ENCODE measurements at regions not wholly inside any gene's neighbourhood (a gene's known extent, or its start where the extent isn't known, plus 50 kb on each side); places are given as distances from the start of the nearest gene placed in this dataset.

- no peak for TF ChIP-seq CTCF (IDR thresholded peaks at IDR 0.05; ENCODE audit: insufficient read depth, low read length, missing control alignments)
- POLR2A ChIA-PET, result no interaction called here
- no peak overlapping the region for H3K4me3 ChIP-seq (ENCODE audit: low read depth, low read length)
- CTCF ChIA-PET, result no interaction called here
- no peak for DNase-seq (ENCODE audit: low read depth, low spot score)
Measured at GRCh38 chr5:105836887-105837286, 1833.8 kb downstream of the EFNA5 start.

GRCh38 chr5:105836268-105836667, 1834.5 kb downstream of the EFNA5 start:
- CTCF ChIA-PET, result no interaction called here
- H3K4me3 ChIP-seq (ENCODE audit: low read depth, low read length), result no peak overlapping the region
- DNase-seq (ENCODE audit: low read depth, low spot score), result peak; percentile 14
- POLR2A ChIA-PET, result no interaction called here
- no peak for TF ChIP-seq CTCF (IDR thresholded peaks at IDR 0.05; ENCODE audit: insufficient read depth, low read length, missing control alignments)

- ChIA-PET CTCF (no interaction called here), POLR2A (no interaction called here)
- H3K4me3 ChIP-seq (ENCODE audit: low read depth, low read length), result no peak overlapping the region
- DNase-seq (ENCODE audit: low read depth, low spot score), result no peak
- TF ChIP-seq CTCF (IDR thresholded peaks at IDR 0.05; ENCODE audit: insufficient read depth, low read length, missing control alignments), result no peak
Measured at GRCh38 chr5:105828821-105829220, 1841.9 kb downstream of the EFNA5 start.

GRCh38 chr5:105821800-105822199, 1848.9 kb downstream of the EFNA5 start:
- DNase-seq (ENCODE audit: low read depth, low spot score), result no peak
- CTCF ChIA-PET, result no interaction called here
- TF ChIP-seq CTCF (IDR thresholded peaks at IDR 0.05; ENCODE audit: insufficient read depth, low read length, missing control alignments), result no peak
- no peak overlapping the region for H3K4me3 ChIP-seq (ENCODE audit: low read depth, low read length)
- POLR2A ChIA-PET, result no interaction called here

GRCh38 chr5:105817914-105818313, 1852.8 kb downstream of the EFNA5 start:
- DNase-seq (ENCODE audit: low read depth, low spot score), result no peak
- no peak for TF ChIP-seq CTCF (IDR thresholded peaks at IDR 0.05; ENCODE audit: insufficient read depth, low read length, missing control alignments)
- CTCF ChIA-PET, result no interaction called here

GRCh38 chr5:105817416-105817815, 1853.3 kb downstream of the EFNA5 start:
- TF ChIP-seq CTCF (IDR thresholded peaks at IDR 0.05; ENCODE audit: insufficient read depth, low read length, missing control alignments), result no peak
- no peak overlapping the region for H3K4me3 ChIP-seq (ENCODE audit: low read depth, low read length)
- no peak for DNase-seq (ENCODE audit: low read depth, low spot score)
- ChIA-PET CTCF (no interaction called here), POLR2A (no interaction called here)

More at GRCh38 chr5:105817914-105818313, 1852.8 kb downstream of the EFNA5 start:
- no peak overlapping the region for H3K4me3 ChIP-seq (ENCODE audit: low read depth, low read length)
- POLR2A ChIA-PET, result no interaction called here
